ENCODE measurements at regions not wholly inside any gene's neighbourhood (a gene's known extent, or its start where the extent isn't known, plus 50 kb on each side); places are given as distances from the start of the nearest gene placed in this dataset.

DNA sequence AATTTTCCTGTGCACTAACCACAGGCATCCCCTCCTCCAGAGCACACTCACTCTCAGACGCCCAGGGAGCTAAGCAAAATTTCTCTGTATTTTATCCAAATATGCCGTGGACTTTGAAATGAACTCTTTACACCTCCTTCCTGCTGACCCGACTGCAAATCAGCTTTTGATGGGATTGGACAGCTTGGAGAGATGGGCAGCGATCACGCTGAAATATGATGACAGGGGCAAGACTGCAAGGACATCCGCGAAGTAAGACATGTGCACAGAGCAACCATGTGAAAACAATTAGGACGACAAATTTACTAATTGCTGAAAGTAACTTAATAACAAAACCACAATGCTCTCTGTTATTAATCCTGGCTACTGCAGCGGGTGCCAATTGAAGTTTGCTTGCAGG lies 64.6 kb upstream of the CLDN14 start:
- no peak for TF ChIP-seq TCF7L2 (IDR thresholded peaks at IDR 0.05; ENCODE audit: borderline replicate concordance, extremely low read depth, insufficient read depth, insufficient read length)
- TF ChIP-seq, protein P1, sequence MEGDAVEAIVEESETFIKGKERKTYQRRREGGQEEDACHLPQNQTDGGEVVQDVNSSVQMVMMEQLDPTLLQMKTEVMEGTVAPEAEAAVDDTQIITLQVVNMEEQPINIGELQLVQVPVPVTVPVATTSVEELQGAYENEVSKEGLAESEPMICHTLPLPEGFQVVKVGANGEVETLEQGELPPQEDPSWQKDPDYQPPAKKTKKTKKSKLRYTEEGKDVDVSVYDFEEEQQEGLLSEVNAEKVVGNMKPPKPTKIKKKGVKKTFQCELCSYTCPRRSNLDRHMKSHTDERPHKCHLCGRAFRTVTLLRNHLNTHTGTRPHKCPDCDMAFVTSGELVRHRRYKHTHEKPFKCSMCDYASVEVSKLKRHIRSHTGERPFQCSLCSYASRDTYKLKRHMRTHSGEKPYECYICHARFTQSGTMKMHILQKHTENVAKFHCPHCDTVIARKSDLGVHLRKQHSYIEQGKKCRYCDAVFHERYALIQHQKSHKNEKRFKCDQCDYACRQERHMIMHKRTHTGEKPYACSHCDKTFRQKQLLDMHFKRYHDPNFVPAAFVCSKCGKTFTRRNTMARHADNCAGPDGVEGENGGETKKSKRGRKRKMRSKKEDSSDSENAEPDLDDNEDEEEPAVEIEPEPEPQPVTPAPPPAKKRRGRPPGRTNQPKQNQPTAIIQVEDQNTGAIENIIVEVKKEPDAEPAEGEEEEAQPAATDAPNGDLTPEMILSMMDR (IDR thresholded peaks at IDR 0.05 in 2 of 3, conservative IDR thresholded peaks at IDR 0.05 in 1 of 3; ENCODE audit: borderline replicate concordance in 1 of 3, insufficient read depth in 1 of 3, low read depth in 2 of 3, low read length in 2 of 3): no peak
- TF ChIP-seq POLR2AphosphoS5 (IDR thresholded peaks at IDR 0.05; ENCODE audit: low read depth, low read length): no peak
- TF ChIP-seq, protein P2, sequence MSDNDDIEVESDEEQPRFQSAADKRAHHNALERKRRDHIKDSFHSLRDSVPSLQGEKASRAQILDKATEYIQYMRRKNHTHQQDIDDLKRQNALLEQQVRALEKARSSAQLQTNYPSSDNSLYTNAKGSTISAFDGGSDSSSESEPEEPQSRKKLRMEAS (IDR thresholded peaks at IDR 0.05): no peak
- TF ChIP-seq JUND (IDR thresholded peaks at IDR 0.05): no peak
